CD4-positive, alpha-beta memory T cell (primary cell): ENCODE measurements at regions not wholly inside any gene's neighbourhood (a gene's known extent, or its start where the extent isn't known, plus 50 kb on each side); places are given as distances from the start of the nearest gene placed in this dataset.

ENCODE experiments used
- CTCF ChIA-PET: fragments of 350-600 bp; sonication (Branson Sonifier 250); formaldehyde crosslinking; loops from one replicate; lab custom pipeline; 2021; ENCODE audit warnings: inconsistent platforms; ENCODE audit not compliant: partially characterized antibody; lab: Charles Lee
- POLR2A ChIA-PET: fragments of 350-600 bp; sonication (Branson Sonifier 250); formaldehyde crosslinking; loops from one replicate; lab custom pipeline; 2021; ENCODE audit not compliant: partially characterized antibody; lab: Charles Lee
- DNase-seq, 5 donors: peaks; one replicate each; pipeline versions ENCODE4 v3.0.0 to v3.0.0-alpha.2; 2020 to 2022; ENCODE audit warnings: mixed read lengths in 1 of 5
- H3K27ac ChIP-seq: one replicate; pipeline ENCODE4 v1.7.0; 2013; ENCODE audit warnings: low read depth, low read length
- H3K27me3 ChIP-seq: 2 replicates; pipeline ENCODE4 v1.7.0; 2013; ENCODE audit warnings: mild to moderate bottlenecking, low read length, moderate library complexity; ENCODE audit not compliant: insufficient read depth
- H3K36me3 ChIP-seq: 2 replicates; pipeline ENCODE4 v1.7.0; 2013; ENCODE audit warnings: mild to moderate bottlenecking, low read length, moderate library complexity; ENCODE audit not compliant: insufficient read depth
- H3K4me1 ChIP-seq: 2 replicates; pipeline ENCODE4 v1.7.0; 2013; ENCODE audit warnings: mild to moderate bottlenecking, low read length, moderate library complexity; ENCODE audit not compliant: insufficient read depth
- H3K4me3 ChIP-seq, 2 donors: one replicate each; pipeline ENCODE4 v1.7.0; 2013; ENCODE audit warnings: low read length in 2 of 2, mild to moderate bottlenecking in 1 of 2
- H3K9me3 ChIP-seq, 2 donors: one replicate each; pipeline ENCODE4 v1.7.0; 2013; ENCODE audit warnings: low read length in 2 of 2, control low read depth in 1 of 2; ENCODE audit not compliant: control insufficient read depth in 1 of 2
- H3K27ac Mint-ChIP-seq, 7 donors: one replicate each; pipeline ENCODE4 v1.8.0; 2020 to 2021; ENCODE audit warnings: mixed read lengths in 7 of 7, mild to moderate bottlenecking in 6 of 7, inconsistent platforms in 3 of 7, moderate library complexity in 3 of 7
- H3K27me3 Mint-ChIP-seq, 2 donors: one replicate each; pipeline ENCODE4 v1.8.0; 2020 to 2021; ENCODE audit warnings: mixed read lengths in 2 of 2
- H3K36me3 Mint-ChIP-seq, 2 donors: one replicate each; pipeline ENCODE4 v1.8.0; 2020 to 2021; ENCODE audit warnings: mixed read lengths in 2 of 2, inconsistent platforms in 1 of 2, mild to moderate bottlenecking in 1 of 2
- H3K4me1 Mint-ChIP-seq, 4 donors: one replicate each; pipeline ENCODE4 v1.8.0; 2020 to 2021; ENCODE audit warnings: mixed read lengths in 4 of 4, mild to moderate bottlenecking in 1 of 4
- H3K4me3 Mint-ChIP-seq, 8 donors: one replicate each; pipeline ENCODE4 v1.8.0; 2020 to 2021; ENCODE audit warnings: mixed read lengths in 8 of 8, mild to moderate bottlenecking in 7 of 8, moderate library complexity in 6 of 8, inconsistent platforms in 3 of 8
- H3K9me3 Mint-ChIP-seq, 8 donors: one replicate each; pipeline ENCODE4 v1.8.0; 2020 to 2021; ENCODE audit warnings: mixed read lengths in 8 of 8, mild to moderate bottlenecking in 5 of 8, inconsistent platforms in 3 of 8, moderate library complexity in 1 of 8
- intact Hi-C: fragments of 100-400 bp; cut with micrococcal nuclease; formaldehyde crosslinking; loops from one replicate; pipeline ENCODE4 v1.15.1; 2023

GRCh38 chr11:134478176-134478575 lies 66.1 kb upstream of the B3GAT1 start:
- H3K4me3 ChIP-seq: no peak overlapping the region
- no peaks in the 10 kb centered on the region for H3K9me3 ChIP-seq
- Mint-ChIP-seq H3K9me3 (peaks cover 0 to 2% (median 0%) of the 10 kb centered on the region in 8 donors), H3K27ac (no peak overlapping the region), H3K4me1 (no peaks in the 10 kb centered on the region), H3K27me3 (peaks cover 16 to 21% of the 10 kb centered on the region in 2 donors), H3K36me3 (no peaks in the 10 kb centered on the region), H3K4me3 (no peak overlapping the region)
- ChIA-PET CTCF (no interaction called here), POLR2A (no interaction called here)
- H3K36me3 ChIP-seq: no peaks in the 10 kb centered on the region
- peaks cover 4% of the 10 kb centered on the region for H3K27me3 ChIP-seq
- no peak for DNase-seq
- no peak overlapping the region for H3K27ac ChIP-seq
- intact Hi-C loops: no loop called here
- H3K4me1 ChIP-seq: no peaks in the 10 kb centered on the region

- no peak overlapping the region for H3K27ac Mint-ChIP-seq
- POLR2A ChIA-PET: no interaction called here
- Histone ChIP-seq H3K9me3 (no peaks in the 10 kb centered on the region), H3K36me3 (no peaks in the 10 kb centered on the region), H3K4me3 (no peak overlapping the region), H3K27me3 (peaks cover 4% of the 10 kb centered on the region), H3K4me1 (no peaks in the 10 kb centered on the region), H3K27ac (no peak overlapping the region)
- H3K9me3 Mint-ChIP-seq: peaks cover 0 to 2% (median 0%) of the 10 kb centered on the region in 8 donors
- CTCF ChIA-PET: no interaction called here
- no peak for DNase-seq
- no peaks in the 10 kb centered on the region for H3K36me3 Mint-ChIP-seq
- H3K4me1 Mint-ChIP-seq: no peaks in the 10 kb centered on the region
- no peak overlapping the region for H3K4me3 Mint-ChIP-seq
- intact Hi-C loops: no loop called here
- peaks cover 18 to 23% of the 10 kb centered on the region in 2 donors for H3K27me3 Mint-ChIP-seq
These were observed 65.4 kb upstream of the B3GAT1 start for GRCh38 chr11:134477486-134477885.

- ChIA-PET POLR2A (no interaction called here), CTCF (no interaction called here)
- H3K27me3 Mint-ChIP-seq: peaks cover 19 to 25% of the 10 kb centered on the region in 2 donors
These were observed 64.5 kb upstream of the B3GAT1 start for GRCh38 chr11:134476435-134477021.

GRCh38 chr11:134475951-134476350 lies 63.9 kb upstream of the B3GAT1 start:
- Histone ChIP-seq H3K4me3 (no peak overlapping the region), H3K4me1 (no peaks in the 10 kb centered on the region), H3K27ac (no peak overlapping the region), H3K27me3 (peaks cover 4% of the 10 kb centered on the region), H3K36me3 (no peaks in the 10 kb centered on the region), H3K9me3 (no peaks in the 10 kb centered on the region)
- ChIA-PET CTCF (no interaction called here), POLR2A (no interaction called here)
- H3K4me1 Mint-ChIP-seq: no peaks in the 10 kb centered on the region
- no peaks in the 10 kb centered on the region for H3K36me3 Mint-ChIP-seq
- DNase-seq: no peak
- peaks cover 0 to 2% (median 0%) of the 10 kb centered on the region in 8 donors for H3K9me3 Mint-ChIP-seq
- peaks cover 22 to 25% of the 10 kb centered on the region in 2 donors for H3K27me3 Mint-ChIP-seq
- H3K27ac Mint-ChIP-seq: no peak overlapping the region
- intact Hi-C loops: no loop called here
- no peak overlapping the region for H3K4me3 Mint-ChIP-seq

More at GRCh38 chr11:134476435-134477021, 64.5 kb upstream of the B3GAT1 start:
- H3K9me3 ChIP-seq: no peaks in the 10 kb centered on the region
- DNase-seq: no peak
- H3K4me1 ChIP-seq: no peaks in the 10 kb centered on the region
- peaks cover 4% of the 10 kb centered on the region for H3K27me3 ChIP-seq
- intact Hi-C loops: no loop called here
- Mint-ChIP-seq H3K36me3 (no peaks in the 10 kb centered on the region), H3K4me1 (no peaks in the 10 kb centered on the region), H3K27ac (no peak overlapping the region), H3K9me3 (peaks cover 0 to 2% (median 0%) of the 10 kb centered on the region in 8 donors), H3K4me3 (no peak overlapping the region)
- H3K36me3 ChIP-seq: no peaks in the 10 kb centered on the region
- H3K27ac ChIP-seq: no peak overlapping the region
- H3K4me3 ChIP-seq: no peak overlapping the region

GRCh38 chr11:134474942-134475341 lies 62.9 kb upstream of the B3GAT1 start:
- no peak for DNase-seq
- H3K27me3 ChIP-seq: peaks cover 4% of the 10 kb centered on the region
- Mint-ChIP-seq H3K4me3 (no peak overlapping the region), H3K27ac (no peak overlapping the region), H3K9me3 (peaks cover 0 to 2% (median 0%) of the 10 kb centered on the region in 8 donors), H3K36me3 (no peaks in the 10 kb centered on the region), H3K4me1 (no peaks in the 10 kb centered on the region), H3K27me3 (peaks cover 21 to 25% of the 10 kb centered on the region in 2 donors)
- ChIA-PET CTCF (no interaction called here), POLR2A (no interaction called here)
- no peak overlapping the region for H3K27ac ChIP-seq
- no peak overlapping the region for H3K4me3 ChIP-seq
- no peaks in the 10 kb centered on the region for H3K4me1 ChIP-seq
- intact Hi-C loops: no loop called here
- no peaks in the 10 kb centered on the region for H3K36me3 ChIP-seq
- no peaks in the 10 kb centered on the region for H3K9me3 ChIP-seq

- no peaks in the 10 kb centered on the region for H3K4me1 ChIP-seq
- no peak overlapping the region for H3K27ac Mint-ChIP-seq
- no peaks in the 10 kb centered on the region for H3K4me1 Mint-ChIP-seq
- no peak overlapping the region for H3K4me3 ChIP-seq
- peaks cover 0 to 2% (median 0%) of the 10 kb centered on the region in 8 donors for H3K9me3 Mint-ChIP-seq
- H3K27me3 ChIP-seq: peaks cover 4% of the 10 kb centered on the region
- no peaks in the 10 kb centered on the region for H3K36me3 ChIP-seq
- no peak overlapping the region for H3K4me3 Mint-ChIP-seq
- no peaks in the 10 kb centered on the region for H3K36me3 Mint-ChIP-seq
- H3K27me3 Mint-ChIP-seq: peaks cover 21 to 25% of the 10 kb centered on the region in 2 donors
- DNase-seq: no peak
- POLR2A ChIA-PET: no interaction called here
- no peaks in the 10 kb centered on the region for H3K9me3 ChIP-seq
- intact Hi-C loops: no loop called here
- CTCF ChIA-PET: no interaction called here
- no peak overlapping the region for H3K27ac ChIP-seq
These were observed 62.2 kb upstream of the B3GAT1 start for GRCh38 chr11:134474070-134474860.

- H3K27me3 ChIP-seq: peaks cover 4% of the 10 kb centered on the region
These were observed 59.8 kb upstream of the B3GAT1 start for GRCh38 chr11:134471716-134472455.

More at GRCh38 chr11:134471716-134472455, 59.8 kb upstream of the B3GAT1 start:
- H3K4me3 Mint-ChIP-seq: peak overlapping the region in 1 of 8 donors; percentile 20
- Histone ChIP-seq H3K9me3 (no peaks in the 10 kb centered on the region), H3K27ac (no peak overlapping the region), H3K4me1 (no peaks in the 10 kb centered on the region), H3K36me3 (no peaks in the 10 kb centered on the region), H3K4me3 (no peak overlapping the region)
- ChIA-PET POLR2A (no interaction called here), CTCF (no interaction called here)
- intact Hi-C loops: no loop called here
- DNase-seq: no peak
- H3K9me3 Mint-ChIP-seq: peaks cover 0 to 2% (median 0%) of the 10 kb centered on the region in 8 donors
- H3K27ac Mint-ChIP-seq: no peak overlapping the region
- no peaks in the 10 kb centered on the region for H3K36me3 Mint-ChIP-seq
- no peaks in the 10 kb centered on the region for H3K4me1 Mint-ChIP-seq
- peaks cover 21 to 24% of the 10 kb centered on the region in 2 donors for H3K27me3 Mint-ChIP-seq
